KMS-11 (cell line): ENCODE measurements at regions not wholly inside any gene's neighbourhood (a gene's known extent, or its start where the extent isn't known, plus 50 kb on each side); places are given as distances from the start of the nearest gene placed in this dataset.

Experiments
- H2AFZ ChIP-seq: fragments of 200-600 bp; sonication (generic); 2 replicates; pipeline ENCODE4 v1.6.1; 2016; ENCODE audit warnings: antibody characterized with exemption, mixed run types, low read depth
- H3K27ac ChIP-seq: fragments of 200-600 bp; sonication (generic); 2 replicates; pipeline ENCODE4 v1.6.1; 2016; ENCODE audit warnings: mild to moderate bottlenecking, mixed run types
- H3K27me3 ChIP-seq: fragments of 200-600 bp; sonication (generic); 2 replicates; pipeline ENCODE4 v1.6.1; 2017; ENCODE audit warnings: mild to moderate bottlenecking, low read depth, mixed run types, moderate library complexity; ENCODE audit not compliant: insufficient read depth
- H3K36me3 ChIP-seq: fragments of 200-600 bp; sonication (generic); 2 replicates; pipeline ENCODE4 v1.6.1; 2017; ENCODE audit warnings: mild to moderate bottlenecking, mixed run types; ENCODE audit not compliant: insufficient read depth
- H3K4me1 ChIP-seq: fragments of 200-600 bp; sonication (generic); 2 replicates; pipeline ENCODE4 v1.6.1; 2016; ENCODE audit warnings: mild to moderate bottlenecking, low read depth, mixed run types; ENCODE audit not compliant: poor library complexity, severe bottlenecking
- H3K4me2 ChIP-seq: fragments of 200-600 bp; sonication (generic); 2 replicates; pipeline ENCODE4 v1.7.0; 2016; ENCODE audit warnings: mild to moderate bottlenecking, mixed run types
- H3K4me3 ChIP-seq: fragments of 200-600 bp; sonication (generic); IDR thresholded peaks from 2 replicates; pipeline ENCODE4 v1.6.1; 2017; ENCODE audit warnings: low read depth, low read length, mixed read lengths; ENCODE audit not compliant: insufficient read depth
- H3K79me2 ChIP-seq: fragments of 200-600 bp; sonication (generic); 2 replicates; pipeline ENCODE4 v1.6.1; 2016; ENCODE audit warnings: low read depth, mixed run types; ENCODE audit not compliant: insufficient read depth
- H3K9ac ChIP-seq: fragments of 200-600 bp; sonication (generic); 2 replicates; pipeline ENCODE4 v1.6.1; 2016; ENCODE audit warnings: mild to moderate bottlenecking, mixed run types
- H4K20me1 ChIP-seq: fragments of 200-600 bp; sonication (generic); 2 replicates; pipeline ENCODE4 v1.6.1; 2016; ENCODE audit warnings: mild to moderate bottlenecking, mixed run types; ENCODE audit not compliant: insufficient read depth
- TF ChIP-seq, protein P1 (sequence below): fragments of 200-600 bp; sonication (generic); conservative IDR thresholded peaks from 2 replicates; pipeline ENCODE4 v1.6.1; 2017; ENCODE audit warnings: low read depth, mild to moderate bottlenecking, antibody characterized with exemption, low read length, moderate library complexity, mixed read lengths

DNA sequence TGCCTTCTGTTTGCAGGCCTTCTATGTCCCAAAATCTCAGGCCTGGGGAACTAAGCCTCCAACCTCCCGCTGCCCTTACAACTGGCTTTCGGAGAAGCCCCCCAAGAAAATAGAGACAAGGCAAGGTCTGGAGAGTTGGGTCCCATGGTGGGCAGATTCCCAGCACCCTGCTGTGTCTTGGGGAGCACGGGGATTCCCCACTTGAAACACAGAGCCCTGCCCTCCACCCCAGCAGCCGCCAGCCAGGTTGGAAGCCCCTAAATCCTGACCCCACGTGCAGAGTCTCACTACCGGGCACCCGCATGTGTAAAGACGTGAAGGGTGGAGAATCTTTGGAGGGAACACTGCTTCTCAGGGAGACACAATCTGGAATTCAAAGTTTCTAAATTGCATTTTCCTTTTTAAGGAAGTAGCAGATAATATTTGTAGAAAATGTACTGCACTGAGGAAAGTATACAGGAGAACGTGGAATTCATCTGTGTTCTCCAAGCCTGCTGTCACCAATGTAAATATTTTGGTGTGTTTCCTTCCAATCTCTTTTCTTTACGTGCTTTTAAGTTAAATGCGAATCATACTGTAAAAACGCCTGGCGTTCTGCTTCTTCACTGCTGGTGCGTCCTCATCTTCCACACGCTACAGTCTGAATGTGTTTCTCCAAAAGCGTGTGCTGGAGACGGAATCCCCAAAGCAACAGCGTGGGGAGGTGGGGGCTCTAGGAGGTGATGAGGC is 220.9 kb downstream of the BRD1 start:
- H4K20me1 ChIP-seq: no peaks in the 10 kb centered on the region
- H3K27ac ChIP-seq: no peak overlapping the region
- H3K27me3 ChIP-seq: peaks cover 5% of the 10 kb centered on the region; the same call in 1 of the 2 replicates
- H3K9ac ChIP-seq: no peak overlapping the region
- H3K4me1 ChIP-seq: no peaks in the 10 kb centered on the region
- H3K79me2 ChIP-seq: no peaks in the 10 kb centered on the region
- no peaks in the 10 kb centered on the region for H3K36me3 ChIP-seq
- TF ChIP-seq, protein P1, sequence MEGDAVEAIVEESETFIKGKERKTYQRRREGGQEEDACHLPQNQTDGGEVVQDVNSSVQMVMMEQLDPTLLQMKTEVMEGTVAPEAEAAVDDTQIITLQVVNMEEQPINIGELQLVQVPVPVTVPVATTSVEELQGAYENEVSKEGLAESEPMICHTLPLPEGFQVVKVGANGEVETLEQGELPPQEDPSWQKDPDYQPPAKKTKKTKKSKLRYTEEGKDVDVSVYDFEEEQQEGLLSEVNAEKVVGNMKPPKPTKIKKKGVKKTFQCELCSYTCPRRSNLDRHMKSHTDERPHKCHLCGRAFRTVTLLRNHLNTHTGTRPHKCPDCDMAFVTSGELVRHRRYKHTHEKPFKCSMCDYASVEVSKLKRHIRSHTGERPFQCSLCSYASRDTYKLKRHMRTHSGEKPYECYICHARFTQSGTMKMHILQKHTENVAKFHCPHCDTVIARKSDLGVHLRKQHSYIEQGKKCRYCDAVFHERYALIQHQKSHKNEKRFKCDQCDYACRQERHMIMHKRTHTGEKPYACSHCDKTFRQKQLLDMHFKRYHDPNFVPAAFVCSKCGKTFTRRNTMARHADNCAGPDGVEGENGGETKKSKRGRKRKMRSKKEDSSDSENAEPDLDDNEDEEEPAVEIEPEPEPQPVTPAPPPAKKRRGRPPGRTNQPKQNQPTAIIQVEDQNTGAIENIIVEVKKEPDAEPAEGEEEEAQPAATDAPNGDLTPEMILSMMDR: no peak
- H3K4me2 ChIP-seq: no peak overlapping the region
- H2AFZ ChIP-seq: no peak overlapping the region
- H3K4me3 ChIP-seq: no peak overlapping the region

DNA sequence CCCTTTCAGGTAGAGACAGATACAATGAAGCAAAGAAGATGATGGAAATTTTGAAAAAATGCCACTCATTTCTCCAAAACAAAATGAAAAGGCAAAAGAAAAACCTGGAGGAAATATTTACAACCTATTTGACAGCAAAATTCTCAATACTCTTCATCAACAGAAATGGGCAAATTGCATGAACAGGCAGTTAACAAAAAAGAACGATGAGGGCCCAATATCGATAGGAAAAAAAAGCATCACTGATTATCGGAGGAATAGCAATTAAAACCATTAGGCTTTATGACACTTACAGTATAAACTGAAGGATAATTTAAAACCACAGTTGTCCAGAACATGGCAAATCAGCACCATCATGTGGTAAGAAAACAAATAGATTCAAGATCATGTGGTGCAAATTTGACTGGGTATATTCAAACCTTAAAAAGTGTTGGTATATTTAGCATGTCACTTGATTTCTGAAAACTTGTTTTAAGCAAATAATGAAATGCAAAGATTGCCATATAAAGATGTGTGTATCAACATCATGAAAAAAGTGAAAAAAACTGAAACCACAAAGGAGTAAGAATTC is 222.9 kb downstream of the BRD1 start:
- H4K20me1 ChIP-seq: no peaks in the 10 kb centered on the region
- H3K79me2 ChIP-seq: no peaks in the 10 kb centered on the region
- TF ChIP-seq, protein P1: no peak

DNA sequence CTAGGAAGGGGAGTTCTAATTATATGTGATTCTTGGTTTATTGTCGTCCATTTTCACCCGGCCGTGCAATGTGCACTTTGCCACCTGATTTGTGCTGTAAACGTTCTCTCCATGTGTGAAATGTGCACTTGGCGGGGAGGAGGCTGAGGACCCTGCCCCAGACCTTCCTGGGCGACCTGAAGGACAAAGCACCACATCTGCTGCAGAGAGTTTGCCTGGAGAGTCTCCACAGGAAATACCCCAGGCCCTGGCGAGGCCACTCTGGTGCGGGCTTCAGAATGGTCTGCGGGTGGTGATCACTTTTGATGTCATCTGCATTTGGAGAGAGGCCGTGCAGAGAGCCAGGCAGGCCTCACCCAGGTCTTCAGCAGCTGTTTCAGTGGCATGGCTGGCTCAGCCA is 224.7 kb downstream of the BRD1 start:
- Histone ChIP-seq H3K79me2 (no peaks in the 10 kb centered on the region), H2AFZ (no peak overlapping the region), H3K9ac (no peak overlapping the region), H3K4me1 (no peaks in the 10 kb centered on the region), H3K36me3 (no peaks in the 10 kb centered on the region), H3K4me2 (no peak overlapping the region), H4K20me1 (no peaks in the 10 kb centered on the region), H3K27me3 (peaks cover 5% of the 10 kb centered on the region; the same call in 1 of the 2 replicates), H3K27ac (no peak overlapping the region), H3K4me3 (no peak overlapping the region)
- TF ChIP-seq, protein P1: no peak

More for the DNA sequence above, 222.9 kb downstream of the BRD1 start:
- no peaks in the 10 kb centered on the region for H3K36me3 ChIP-seq
- H3K4me3 ChIP-seq: no peak overlapping the region
- H3K4me2 ChIP-seq: no peak overlapping the region
- H3K4me1 ChIP-seq: no peaks in the 10 kb centered on the region
- no peak overlapping the region for H3K27ac ChIP-seq
- H3K9ac ChIP-seq: no peak overlapping the region
- no peak overlapping the region for H2AFZ ChIP-seq
- peaks cover 5% of the 10 kb centered on the region; the same call in 1 of the 2 replicates for H3K27me3 ChIP-seq

DNA sequence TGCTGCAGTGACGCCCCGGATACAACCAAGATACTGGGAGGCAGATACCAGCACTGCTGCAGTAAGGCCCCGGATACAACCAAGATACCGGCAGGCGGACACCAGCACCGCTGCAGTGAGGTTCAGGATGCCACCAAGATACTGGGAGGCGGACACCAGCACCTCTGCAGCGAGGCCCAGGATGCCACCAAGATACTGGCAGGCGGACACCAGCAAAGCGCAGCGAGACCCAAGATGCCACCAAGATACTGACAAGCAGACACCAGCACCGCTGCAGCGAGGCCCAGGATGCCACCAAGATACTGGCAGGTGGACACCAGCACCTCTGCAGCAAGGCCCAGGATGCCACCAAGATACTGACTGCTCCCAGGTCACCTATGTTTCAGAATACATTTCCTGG is 225.2 kb downstream of the BRD1 start:
- Histone ChIP-seq H2AFZ (no peak overlapping the region), H3K9ac (no peak overlapping the region), H3K4me2 (no peak overlapping the region), H3K27me3 (peaks cover 5% of the 10 kb centered on the region; the same call in 1 of the 2 replicates), H3K27ac (no peak overlapping the region), H3K79me2 (no peaks in the 10 kb centered on the region), H4K20me1 (no peaks in the 10 kb centered on the region), H3K4me3 (no peak overlapping the region), H3K36me3 (no peaks in the 10 kb centered on the region), H3K4me1 (no peaks in the 10 kb centered on the region)
- TF ChIP-seq, protein P1: no peak
